Mammary epithelial cell (primary cell): ENCODE measurements at regions not wholly inside any gene's neighbourhood (a gene's known extent, or its start where the extent isn't known, plus 50 kb on each side); places are given as distances from the start of the nearest gene placed in this dataset.

Experiments used
- EZH2 ChIP-seq: IDR thresholded peaks from 2 replicates; pipeline ENCODE4 v1.6.1; 2012; ENCODE audit warnings: low read length, inconsistent platforms, borderline replicate concordance
- TF ChIP-seq, protein P1 (sequence below), 2 donors: IDR thresholded peaks in 1 of 2; conservative IDR thresholded peaks in 1 of 2; 2 replicates each; pipeline ENCODE4 v1.5.1; 2011 to 2012; ENCODE audit warnings: inconsistent platforms in 2 of 2, low read length in 2 of 2, mild to moderate bottlenecking in 2 of 2, control low read depth in 1 of 2, low read depth in 1 of 2; ENCODE audit not compliant: insufficient read depth in 1 of 2; ENCODE audit errors: extremely low read depth in 1 of 2

DNA sequence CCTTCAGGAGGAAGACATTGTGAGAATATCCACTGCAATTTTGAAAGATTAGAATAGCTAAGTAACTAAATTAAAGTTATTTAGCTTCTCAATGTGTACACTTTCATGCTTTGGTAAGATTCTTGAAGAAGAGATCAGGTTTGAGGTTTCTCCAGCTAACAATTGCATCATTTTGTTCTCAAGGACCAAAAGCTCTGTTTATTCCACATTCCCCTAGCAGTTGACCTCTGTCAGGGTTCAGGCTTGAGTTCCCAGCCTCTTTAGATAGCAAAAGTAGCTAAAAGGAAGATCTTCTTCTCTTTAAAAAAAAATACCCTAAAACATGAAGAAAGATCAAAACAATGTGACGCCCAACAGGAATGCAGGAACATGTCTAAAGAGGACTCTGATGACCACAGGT lies 179.4 kb upstream of the IGFBP3 start:
- TF ChIP-seq, protein P1, sequence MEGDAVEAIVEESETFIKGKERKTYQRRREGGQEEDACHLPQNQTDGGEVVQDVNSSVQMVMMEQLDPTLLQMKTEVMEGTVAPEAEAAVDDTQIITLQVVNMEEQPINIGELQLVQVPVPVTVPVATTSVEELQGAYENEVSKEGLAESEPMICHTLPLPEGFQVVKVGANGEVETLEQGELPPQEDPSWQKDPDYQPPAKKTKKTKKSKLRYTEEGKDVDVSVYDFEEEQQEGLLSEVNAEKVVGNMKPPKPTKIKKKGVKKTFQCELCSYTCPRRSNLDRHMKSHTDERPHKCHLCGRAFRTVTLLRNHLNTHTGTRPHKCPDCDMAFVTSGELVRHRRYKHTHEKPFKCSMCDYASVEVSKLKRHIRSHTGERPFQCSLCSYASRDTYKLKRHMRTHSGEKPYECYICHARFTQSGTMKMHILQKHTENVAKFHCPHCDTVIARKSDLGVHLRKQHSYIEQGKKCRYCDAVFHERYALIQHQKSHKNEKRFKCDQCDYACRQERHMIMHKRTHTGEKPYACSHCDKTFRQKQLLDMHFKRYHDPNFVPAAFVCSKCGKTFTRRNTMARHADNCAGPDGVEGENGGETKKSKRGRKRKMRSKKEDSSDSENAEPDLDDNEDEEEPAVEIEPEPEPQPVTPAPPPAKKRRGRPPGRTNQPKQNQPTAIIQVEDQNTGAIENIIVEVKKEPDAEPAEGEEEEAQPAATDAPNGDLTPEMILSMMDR (conservative IDR thresholded peaks at IDR 0.05 in 1 of 2, IDR thresholded peaks at IDR 0.05 in 1 of 2; ENCODE audit: extremely low read depth in 1 of 2, insufficient read depth in 1 of 2, low read depth in 1 of 2, low read length in 2 of 2), result no peak
- TF ChIP-seq EZH2, result no peak
